H1 (cell line): ENCODE measurements at regions not wholly inside any gene's neighbourhood (a gene's known extent, or its start where the extent isn't known, plus 50 kb on each side); places are given as distances from the start of the nearest gene placed in this dataset.

Source experiments
- CTCF ChIA-PET: fragments of 300-600 bp; sonication (Branson Sonifier 250); formaldehyde crosslinking; loops from one replicate; lab custom pipeline; 2021; ENCODE audit not compliant: partially characterized antibody; lab: Charles Lee
- POLR2A ChIA-PET: fragments of 300-600 bp; sonication (Branson Sonifier 250); formaldehyde crosslinking; loops from one replicate; lab custom pipeline; 2021; ENCODE audit warnings: inconsistent platforms; ENCODE audit not compliant: partially characterized antibody; lab: Charles Lee
- DNase-seq, 2 experiments: peaks; one replicate each; pipeline versions ENCODE4 v3.0.0 to v3.0.0-alpha.2; 2010 to 2022; ENCODE audit warnings: low spot score in 2 of 2, low read depth in 1 of 2, mixed read lengths in 1 of 2
- FAIRE-seq: peaks from 2 replicates; lab custom pipeline; 2011; peaks lifted over from hg19 to GRCh38; lab: Jason Lieb, UNC
- H2AFZ ChIP-seq: 2 replicates; pipeline ENCODE4 v1.8.1; 2012; ENCODE audit warnings: low read length, inconsistent platforms
- H2AK5ac ChIP-seq: 2 replicates; pipeline ENCODE4 v1.6.1; 2013; ENCODE audit warnings: low read depth, low read length
- H2BK120ac ChIP-seq: replicated peaks from 2 replicates; pipeline ENCODE3; 2013; ENCODE audit warnings: low read depth, low read length, inconsistent platforms
- H2BK12ac ChIP-seq: 2 replicates; pipeline ENCODE4 v1.6.1; 2013; ENCODE audit warnings: low read depth, low read length
- H2BK15ac ChIP-seq: 2 replicates; pipeline ENCODE4 v1.6.1; 2013; ENCODE audit warnings: low read length
- H2BK20ac ChIP-seq: 2 replicates; pipeline ENCODE4 v1.6.1; 2013; ENCODE audit warnings: low read length
- H2BK5ac ChIP-seq: 2 replicates; pipeline ENCODE4 v1.6.1; 2013; ENCODE audit warnings: low read depth, low read length
- H3K14ac ChIP-seq: 2 replicates; pipeline ENCODE4 v1.6.1; 2013; ENCODE audit warnings: inconsistent platforms; ENCODE audit not compliant: insufficient read length
- H3K18ac ChIP-seq: 2 replicates; pipeline ENCODE4 v1.6.1; 2013; ENCODE audit warnings: low read length; ENCODE audit errors: extremely low read depth
- H3K23ac ChIP-seq: 2 replicates; pipeline ENCODE4 v1.6.1; 2013; ENCODE audit warnings: inconsistent platforms; ENCODE audit not compliant: insufficient read length
- H3K23me2 ChIP-seq: 2 replicates; pipeline ENCODE4 v1.6.1; 2013; ENCODE audit warnings: low read depth, low read length
- H3K27ac ChIP-seq: 2 replicates; pipeline ENCODE4 v1.6.1; 2011; ENCODE audit warnings: low read depth, low read length, inconsistent platforms
- H3K27me3 ChIP-seq, 4 experiments: replicated peaks in 1 of 4; 1 replicate in 1 of 4; 2 replicates in 3 of 4; pipeline versions ENCODE4 v1.6.1 to v1.8.1; 2011 to 2013; ENCODE audit warnings: low read length in 3 of 4, mild to moderate bottlenecking in 3 of 4, inconsistent platforms in 2 of 4, mixed read lengths in 2 of 4, moderate library complexity in 1 of 4; ENCODE audit not compliant: control insufficient read depth in 3 of 4, insufficient read depth in 3 of 4; ENCODE audit errors: extremely low read depth in 1 of 4
- H3K36me3 ChIP-seq, 4 experiments: 2 replicates each; pipeline versions ENCODE4 v1.6.1 to v1.8.1; 2011 to 2013; ENCODE audit warnings: mild to moderate bottlenecking in 4 of 4, low read length in 3 of 4, moderate library complexity in 2 of 4, control low read depth in 1 of 4, inconsistent platforms in 1 of 4; ENCODE audit not compliant: insufficient read depth in 4 of 4, control insufficient read depth in 2 of 4
- H3K4ac ChIP-seq: replicated peaks from 2 replicates; pipeline ENCODE3; 2013; ENCODE audit warnings: low read length, low read depth, mixed read lengths, inconsistent platforms; ENCODE audit not compliant: insufficient read length
- H3K4me1 ChIP-seq, 4 experiments: replicated peaks in 1 of 4; 1 replicate in 1 of 4; 2 replicates in 3 of 4; pipeline versions ENCODE4 v1.6.1 to v1.8.1; 2011 to 2013; ENCODE audit warnings: low read length in 3 of 4, inconsistent platforms in 2 of 4, mixed read lengths in 1 of 4; ENCODE audit not compliant: insufficient read depth in 4 of 4, control insufficient read depth in 3 of 4
- H3K4me2 ChIP-seq, 2 experiments: 2 replicates each; pipeline versions ENCODE4 v1.6.1 to v1.8.1; 2011 to 2013; ENCODE audit warnings: low read depth in 2 of 2, low read length in 2 of 2, control low read depth in 1 of 2, inconsistent platforms in 1 of 2, mild to moderate bottlenecking in 1 of 2; ENCODE audit not compliant: insufficient read depth in 1 of 2
- H3K4me3 ChIP-seq, 4 experiments: fragments of 200-600, 300-600 bp in 1 of 4; sonication (generic), shearing (Covaris generic), sonication (Bioruptor Twin) in 1 of 4; 2 replicates each; pipeline versions ENCODE4 v1.5.1 to v1.8.1; 2011 to 2016; ENCODE audit warnings: low read length in 4 of 4, low read depth in 3 of 4, control low read depth in 2 of 4, inconsistent platforms in 2 of 4, mild to moderate bottlenecking in 2 of 4, mixed read lengths in 1 of 4, moderate library complexity in 1 of 4; ENCODE audit not compliant: insufficient read depth in 2 of 4; ENCODE audit errors: extremely low read depth in 1 of 4
- H3K56ac ChIP-seq: replicated peaks from 2 replicates; pipeline ENCODE3; 2013; ENCODE audit warnings: low read depth, mild to moderate bottlenecking, mixed read lengths, low read length, inconsistent platforms; ENCODE audit not compliant: insufficient read length
- H3K79me1 ChIP-seq: 2 replicates; pipeline ENCODE4 v1.6.1; 2013; ENCODE audit warnings: low read depth, low read length, control low read depth
- H3K79me2 ChIP-seq, 2 experiments: 2 replicates each; pipeline versions ENCODE4 v1.6.1 to v1.8.1; 2012 to 2013; ENCODE audit warnings: low read length in 2 of 2, mild to moderate bottlenecking in 2 of 2, inconsistent platforms in 1 of 2; ENCODE audit not compliant: insufficient read depth in 2 of 2, control insufficient read depth in 1 of 2
- H3K9ac ChIP-seq, 4 experiments: replicated peaks in 1 of 4; 1 replicate in 1 of 4; 2 replicates in 3 of 4; pipeline versions ENCODE4 v1.6.1 to v1.8.1; 2011 to 2013; ENCODE audit warnings: low read depth in 3 of 4, low read length in 3 of 4, control low read depth in 2 of 4, mild to moderate bottlenecking in 2 of 4, moderate library complexity in 2 of 4, inconsistent platforms in 1 of 4; ENCODE audit errors: extremely low read depth in 1 of 4
- H3K9me3 ChIP-seq, 2 experiments: 2 replicates each; pipeline versions ENCODE4 v1.6.1 to v1.8.1; 2012 to 2013; ENCODE audit warnings: mild to moderate bottlenecking in 2 of 2, moderate library complexity in 2 of 2, control low read depth in 1 of 2, inconsistent platforms in 1 of 2, low read depth in 1 of 2, low read length in 1 of 2, mixed read lengths in 1 of 2; ENCODE audit not compliant: insufficient read depth in 2 of 2
- H4K20me1 ChIP-seq, 2 experiments: replicated peaks in 1 of 2; 2 replicates each; pipeline versions ENCODE3 to v1.8.1; 2011 to 2013; ENCODE audit warnings: inconsistent platforms in 2 of 2, low read length in 2 of 2, mild to moderate bottlenecking in 1 of 2; ENCODE audit not compliant: insufficient read depth in 2 of 2, control insufficient read depth in 1 of 2
- H4K5ac ChIP-seq: 2 replicates; pipeline ENCODE4 v1.6.1; 2013; ENCODE audit warnings: low read length, low read depth, mixed read lengths, inconsistent platforms; ENCODE audit not compliant: insufficient read length
- H4K8ac ChIP-seq: 2 replicates; pipeline ENCODE4 v1.8.0; 2013; ENCODE audit warnings: mild to moderate bottlenecking, moderate library complexity, low read length, inconsistent platforms; ENCODE audit not compliant: insufficient read depth; ENCODE audit errors: extremely low read depth
- H4K91ac ChIP-seq: replicated peaks from 2 replicates; pipeline ENCODE3; 2013; ENCODE audit warnings: low read length, mixed read lengths, inconsistent platforms; ENCODE audit not compliant: insufficient read length
- BCL11A ChIP-seq, 2 experiments: IDR thresholded peaks; one replicate each; pipeline ENCODE4 v1.6.1; 2011; ENCODE audit warnings: low read depth in 2 of 2, low read length in 2 of 2, mild to moderate bottlenecking in 2 of 2
- CTCF ChIP-seq, 3 experiments: IDR thresholded peaks; 1 replicate in 2 of 3; 2 replicates in 1 of 3; pipeline versions ENCODE4 v1.5.1 to v1.6.1; 2011; ENCODE audit warnings: low read length in 3 of 3, mild to moderate bottlenecking in 3 of 3, inconsistent platforms in 2 of 3, low read depth in 1 of 3, moderate library complexity in 1 of 3; ENCODE audit not compliant: insufficient read depth in 1 of 3; ENCODE audit errors: control extremely low read depth in 1 of 3
- FOSL1 ChIP-seq: IDR thresholded peaks from 2 replicates; pipeline ENCODE4 v1.6.1; 2011; ENCODE audit warnings: mild to moderate bottlenecking, low read depth, low read length, moderate library complexity; ENCODE audit not compliant: insufficient read depth
- JUND ChIP-seq: IDR thresholded peaks from 2 replicates; pipeline ENCODE4 v1.6.1; 2011; ENCODE audit warnings: mild to moderate bottlenecking, improper control_type of control experiment, low read length
- TAF7 ChIP-seq: optimal IDR thresholded peaks from 2 replicates; pipeline ENCODE3; 2011; ENCODE audit warnings: low read depth, mild to moderate bottlenecking, inconsistent platforms, low read length, moderate library complexity, borderline replicate concordance
- TBP ChIP-seq: IDR thresholded peaks from 2 replicates; pipeline ENCODE4 v1.6.1; 2011; ENCODE audit warnings: low read depth, low read length, improper control_type of control experiment
- TCF12 ChIP-seq: IDR thresholded peaks from 2 replicates; pipeline ENCODE4 v1.6.1; 2011; ENCODE audit warnings: low read depth, mild to moderate bottlenecking, low read length
- USF2 ChIP-seq: IDR thresholded peaks from 2 replicates; pipeline ENCODE4 v1.6.1; 2011; ENCODE audit warnings: low read length, improper control_type of control experiment
- WGBS, 2 experiments: shearing (Covaris generic) in 1 of 2; methylation state at CpG; one replicate each; pipeline versions ENCODE4 v1.1.6 to v1.1.7; 2013 to 2015; ENCODE audit warnings: low lambda C conversion rate in 2 of 2, mixed read lengths in 2 of 2, inconsistent platforms in 1 of 2, low coverage in 1 of 2, missing lambda C conversion rate in 1 of 2; ENCODE audit not compliant: insufficient replicate concordance in 2 of 2, insufficient coverage in 1 of 2, insufficient read length in 1 of 2; ENCODE audit errors: extremely low coverage in 1 of 2, missing lambda C conversion rate in 1 of 2; 5-methylcytosine and 5-hydroxymethylcytosine counted together

DNA sequence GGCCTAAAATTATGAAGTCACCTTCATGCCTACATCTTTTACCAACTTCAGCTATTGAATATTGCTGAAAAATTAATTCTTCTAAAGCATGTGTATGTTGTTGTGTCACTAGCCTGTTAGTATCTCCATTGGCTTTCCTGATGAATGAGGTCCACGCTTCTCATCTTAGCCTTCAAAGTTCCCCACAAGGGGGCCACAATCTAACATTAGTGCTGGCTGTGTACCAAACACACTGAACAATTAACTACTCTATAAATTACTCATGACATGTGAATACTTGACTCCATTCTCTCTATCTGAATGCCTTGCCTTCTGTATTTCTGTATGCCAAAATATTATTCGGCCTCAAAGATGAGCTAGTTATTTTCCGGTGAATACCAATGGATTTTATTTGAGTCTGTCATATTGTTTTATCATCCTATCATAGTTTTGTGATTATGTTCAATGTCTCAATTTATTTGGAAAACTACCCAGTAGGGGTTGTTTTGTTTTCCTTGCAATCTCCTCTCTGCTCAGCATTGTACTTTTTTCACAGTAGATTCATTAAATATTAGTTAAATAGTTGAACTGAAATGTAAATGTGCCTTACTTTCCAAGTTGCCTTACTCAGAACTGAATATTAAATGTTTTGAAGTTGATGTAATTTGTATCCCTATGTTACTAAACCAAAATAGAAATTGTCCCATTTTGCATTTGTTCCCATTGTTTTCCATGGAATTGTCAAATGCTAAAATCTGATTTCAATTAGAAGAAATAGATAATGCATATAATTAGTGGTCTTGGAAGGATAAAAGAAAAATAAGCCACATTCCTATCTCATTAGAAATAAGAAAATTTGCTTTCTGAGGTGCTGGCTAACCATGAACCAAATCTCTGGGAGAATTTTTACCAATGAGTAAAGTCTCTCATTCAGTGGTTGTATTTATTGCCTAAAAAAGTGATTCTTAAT lies 208.4 kb upstream of the COL3A1 start:
- 82% methylated on average over 3 of the region's 3 CpGs; no CpG with 5 or more reads in 1 of the 2 experiments for WGBS, 2 experiments
- no peak overlapping the region for H3K18ac ChIP-seq
- no peak overlapping the region for H3K27ac ChIP-seq
- no peak overlapping the region for H4K8ac ChIP-seq
- no peak overlapping the region for H2BK15ac ChIP-seq
- no peak overlapping the region for H3K56ac ChIP-seq
- H4K20me1 ChIP-seq: no peaks in the 10 kb centered on the region
- no peaks in the 10 kb centered on the region for H3K36me3 ChIP-seq
- no peak overlapping the region for H3K9ac ChIP-seq
- no peak for DNase-seq
- H3K4me1 ChIP-seq: no peaks in the 10 kb centered on the region
- peak; percentile 77 for FAIRE-seq
- no peak overlapping the region for H3K4ac ChIP-seq
- no peak overlapping the region for H3K23ac ChIP-seq
- no peak overlapping the region for H4K5ac ChIP-seq
- H2BK12ac ChIP-seq: no peak overlapping the region
- no peak overlapping the region for H2AFZ ChIP-seq
- ChIA-PET CTCF (interaction anchor here (0.5 to 1.6 kb wide), 6 partner anchors 16 to 671 kb away, joined by 3 to 6 read pairs (median 3); no protein-coding TSS in a partner anchor), POLR2A (no interaction called here)
- no peak overlapping the region for H2BK5ac ChIP-seq
- no peak overlapping the region for H4K91ac ChIP-seq
- no peak overlapping the region for H2AK5ac ChIP-seq
- no peaks in the 10 kb centered on the region for H3K23me2 ChIP-seq
- no peak overlapping the region for H3K14ac ChIP-seq
- H3K27me3 ChIP-seq: no peaks in the 10 kb centered on the region
- no peak overlapping the region for H2BK20ac ChIP-seq
- no peaks in the 10 kb centered on the region for H3K79me1 ChIP-seq
- H3K9me3 ChIP-seq: no peaks in the 10 kb centered on the region
- no peak overlapping the region for H3K4me2 ChIP-seq
- no peak overlapping the region for H2BK120ac ChIP-seq
- H3K4me3 ChIP-seq: no peak overlapping the region
- H3K79me2 ChIP-seq: no peaks in the 10 kb centered on the region
- TF ChIP-seq FOSL1 (no peak), TBP (no peak), CTCF (IDR thresholded peaks at IDR 0.05; ENCODE audit: control extremely low read depth in 1 of 3, insufficient read depth in 1 of 3, low read depth in 1 of 3, low read length in 3 of 3) (peak in 2 of 3 experiments; percentile 48 to 56; a peak in 2 of 4 replicates), BCL11A (IDR thresholded peaks at IDR 0.05; ENCODE audit: low read depth in 2 of 2, low read length in 2 of 2) (no peak), USF2 (no peak), TAF7 (no peak), JUND (no peak), TCF12 (no peak)
